ENCODE measurements at regions not wholly inside any gene's neighbourhood (a gene's known extent, or its start where the extent isn't known, plus 50 kb on each side); places are given as distances from the start of the nearest gene placed in this dataset.
"Not testable (repeated sequence)": the region's sequence is repeated elsewhere in the genome, so short reads cannot be mapped to it uniquely, and the experiment has no call there.

DNA sequence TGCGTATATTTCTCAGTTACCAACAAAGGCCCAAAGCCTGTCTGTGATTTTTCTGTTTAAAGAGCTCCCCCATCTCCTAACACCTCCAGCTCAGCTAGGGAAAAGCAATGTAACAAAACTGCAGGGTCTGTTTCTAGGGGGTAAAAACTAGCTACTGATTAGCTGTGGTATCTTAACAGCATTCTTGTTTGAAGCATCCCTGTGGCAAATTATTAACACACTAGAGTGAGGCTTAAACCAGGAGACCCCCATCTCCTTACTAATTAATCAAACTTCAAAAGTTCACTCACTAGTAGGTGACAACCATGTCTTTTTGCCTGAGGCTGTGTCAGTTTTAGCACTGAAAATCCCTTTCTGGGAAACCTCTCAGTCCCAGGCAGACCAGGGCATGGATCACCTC lies 186.2 kb upstream of the PARD3B start:
- DNase-seq (ENCODE audit: low spot score) = no peak

DNA sequence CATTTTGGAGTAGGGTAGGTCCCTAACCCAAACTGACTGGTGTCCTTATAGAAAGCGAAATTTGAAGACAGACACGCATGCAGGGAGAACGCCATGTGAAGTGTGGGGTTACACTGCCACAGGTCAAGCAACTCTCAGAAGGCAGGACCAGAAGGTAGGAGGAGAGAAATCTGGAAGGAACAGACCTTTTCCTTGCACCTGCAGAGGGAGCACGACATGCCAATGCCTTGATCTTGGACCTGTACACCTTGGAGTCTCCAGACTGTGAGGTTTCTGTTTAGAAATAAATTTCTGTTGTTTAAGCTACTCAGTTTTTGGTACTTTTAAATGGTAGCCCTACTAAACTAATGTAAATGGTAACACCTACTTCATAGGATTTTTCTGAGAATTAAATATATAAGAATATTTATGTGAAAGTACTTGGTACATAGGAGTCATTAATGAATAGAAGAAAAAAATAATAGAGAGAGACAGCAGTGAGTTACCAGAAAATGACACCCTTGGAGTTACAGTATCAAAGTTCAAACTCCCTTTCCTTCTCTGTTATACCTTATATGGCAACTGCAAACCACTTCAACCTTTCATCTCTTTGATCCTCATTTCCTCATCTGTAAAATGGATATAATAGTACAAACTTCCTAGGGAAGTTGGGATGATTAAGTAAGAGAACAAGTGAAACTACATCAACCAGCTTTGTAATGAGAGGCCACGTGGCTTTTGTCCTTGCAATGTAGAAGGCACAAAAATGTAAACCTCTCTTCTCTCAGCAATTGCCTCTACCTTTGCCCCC lies 184.9 kb upstream of the PARD3B start:
- no peak for DNase-seq (ENCODE audit: low spot score)

DNA sequence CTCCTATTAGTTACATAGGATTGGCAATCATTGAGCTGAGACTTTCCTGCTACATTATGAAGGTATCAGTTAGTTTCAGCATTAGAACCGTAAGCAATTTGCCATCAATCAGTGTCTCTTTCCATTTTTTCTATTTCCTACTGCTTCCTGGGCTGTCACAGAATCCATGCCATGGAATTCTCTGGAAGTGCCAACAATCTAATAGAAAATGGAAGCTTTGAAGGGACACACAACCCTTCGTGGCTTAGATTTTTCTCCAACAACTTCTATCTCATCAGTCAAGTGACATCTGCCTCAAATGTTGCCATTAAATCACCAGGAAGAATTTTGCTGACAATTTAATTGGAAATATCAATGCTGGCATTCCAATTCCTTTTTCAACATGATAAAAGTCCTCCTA lies 183.5 kb upstream of the PARD3B start:
- no peak for DNase-seq (ENCODE audit: low spot score)

DNA sequence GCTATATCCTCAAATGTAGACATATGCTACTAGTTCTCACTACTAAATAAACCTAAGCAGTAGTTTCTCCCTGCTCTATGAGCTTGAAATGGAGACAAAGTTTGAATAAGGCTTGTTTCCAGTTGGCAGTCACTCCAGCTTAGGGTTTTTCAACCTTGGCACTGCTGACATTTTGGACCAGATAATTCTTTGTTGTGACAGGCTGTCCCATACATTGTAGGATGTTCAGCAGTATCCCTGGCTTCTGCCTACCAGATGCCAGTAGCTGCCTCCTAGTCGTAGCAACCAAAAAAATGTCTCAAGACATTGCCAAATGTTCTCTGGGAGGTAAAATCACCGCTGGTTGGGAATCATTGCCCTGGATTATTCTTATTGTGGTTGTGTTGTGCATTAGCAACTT lies 182.7 kb upstream of the PARD3B start:
- no peak for DNase-seq (ENCODE audit: low spot score)

DNA sequence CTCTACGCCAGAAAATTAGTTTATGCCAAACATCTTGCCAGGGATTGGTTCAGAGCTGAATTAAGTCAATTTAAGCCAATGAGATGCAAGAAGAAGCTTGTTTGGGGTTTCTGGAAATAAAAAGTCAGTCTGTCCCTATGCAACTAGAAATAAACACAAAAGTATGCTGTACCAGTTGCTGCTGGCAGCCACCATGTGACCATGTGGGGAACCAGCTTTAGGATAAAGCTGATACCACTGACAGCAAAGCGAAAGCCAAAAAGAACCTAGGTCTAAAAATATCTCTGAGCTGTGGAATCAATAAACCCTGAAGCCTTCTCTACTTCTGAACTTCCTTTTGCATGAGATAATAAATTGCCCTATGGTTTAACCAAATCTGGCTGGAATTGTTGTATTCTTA lies 181.8 kb upstream of the PARD3B start:
- DNase-seq (ENCODE audit: low spot score) = no peak

DNA sequence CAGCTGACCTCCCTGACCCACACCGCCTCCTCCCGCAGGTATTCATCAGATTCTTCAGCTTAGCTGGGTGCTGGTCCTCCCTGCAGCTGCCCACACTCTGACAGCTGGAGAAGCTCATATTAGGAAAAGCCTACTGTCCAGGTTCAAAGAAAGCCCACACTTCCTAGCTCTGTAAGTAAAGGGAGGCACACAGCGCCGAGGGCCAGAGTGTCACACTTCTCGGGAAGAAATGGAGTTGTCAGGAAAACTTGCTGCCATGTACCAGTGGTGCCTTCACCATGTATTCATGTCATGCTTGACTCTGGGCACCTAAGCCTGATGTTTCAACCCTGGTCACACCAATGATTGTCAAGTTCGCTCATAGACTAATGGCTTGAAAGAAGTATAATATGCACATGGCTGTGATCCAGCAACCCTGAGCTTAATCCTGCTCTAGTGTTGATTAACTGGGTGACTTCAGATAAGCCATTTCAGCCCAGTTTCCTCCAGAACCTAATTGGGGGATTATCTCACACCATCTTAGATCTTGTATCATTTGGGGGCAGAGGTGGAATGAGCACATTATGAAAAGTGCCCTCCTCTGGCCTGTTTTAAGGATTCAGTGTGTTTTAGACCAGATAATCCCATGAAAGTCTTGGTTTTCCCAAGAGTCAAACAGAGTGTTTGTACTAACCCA lies 180.3 kb upstream of the PARD3B start:
- DNase-seq (ENCODE audit: low spot score) = no peak

DNA sequence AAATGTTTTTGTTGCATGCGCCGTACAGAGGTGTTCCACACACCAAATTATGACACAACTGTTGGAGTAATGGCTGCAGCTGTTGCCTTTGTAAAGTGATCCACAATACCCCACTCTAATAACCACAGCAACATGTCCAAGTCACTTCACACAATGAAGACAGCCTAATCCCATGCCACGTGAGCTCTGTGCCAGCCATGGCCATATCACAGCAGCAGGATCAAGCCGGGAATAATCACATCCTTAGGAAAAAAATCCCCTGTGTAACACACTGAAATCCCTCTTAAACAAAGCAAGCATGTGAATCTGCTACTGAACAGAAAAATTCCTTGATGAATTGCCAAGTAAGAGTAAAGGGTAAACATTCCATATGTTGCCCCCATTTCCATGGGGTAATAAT lies 179.5 kb upstream of the PARD3B start:
- no peak for DNase-seq (ENCODE audit: low spot score)

DNA sequence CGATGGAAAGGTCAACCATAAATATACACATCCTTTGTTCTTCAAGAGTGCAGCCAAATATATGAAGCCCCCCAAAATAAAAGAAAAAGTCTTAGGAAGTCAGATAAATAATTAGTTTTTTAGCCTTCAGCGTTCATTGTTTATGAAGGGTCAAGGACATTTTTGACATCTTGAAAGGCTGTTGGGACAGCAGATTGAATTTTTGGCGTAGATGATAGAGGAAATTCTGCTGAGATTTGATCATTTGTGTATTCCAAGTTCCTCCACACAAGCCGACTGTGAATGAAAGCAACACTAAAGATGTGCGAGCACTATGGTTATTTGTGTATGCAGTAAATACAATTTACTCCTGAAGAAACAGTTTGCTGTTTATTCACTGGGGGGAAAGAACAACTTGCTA lies 177.8 kb upstream of the PARD3B start:
- no peak for DNase-seq (ENCODE audit: low spot score)

DNA sequence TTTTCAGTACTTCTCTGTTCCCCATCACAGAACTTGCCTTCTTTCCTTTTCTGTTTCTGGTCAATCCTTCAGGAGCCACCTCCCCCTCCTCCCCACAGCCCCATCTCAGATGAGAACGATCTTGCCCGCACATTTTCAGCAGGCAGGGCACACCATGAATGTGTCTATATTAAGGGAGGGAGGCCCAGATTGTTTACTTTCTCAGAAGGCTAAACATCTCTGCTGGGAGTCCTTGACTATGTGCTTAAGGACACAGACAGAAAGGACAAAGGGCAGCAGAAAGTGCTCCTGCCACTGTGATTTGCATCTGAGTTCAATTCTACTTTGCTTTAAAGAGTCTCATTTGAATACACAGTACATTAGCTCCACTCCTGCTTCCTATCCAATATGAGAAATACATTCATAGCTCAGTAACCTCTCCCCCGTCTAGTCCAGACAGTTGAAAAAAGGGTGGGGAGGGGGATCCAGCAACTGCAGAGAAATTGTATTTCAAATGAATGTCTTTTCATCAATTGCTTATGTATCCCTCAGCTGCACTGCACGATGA lies 175.0 kb upstream of the PARD3B start:
- DNase-seq (ENCODE audit: low spot score) = no peak

DNA sequence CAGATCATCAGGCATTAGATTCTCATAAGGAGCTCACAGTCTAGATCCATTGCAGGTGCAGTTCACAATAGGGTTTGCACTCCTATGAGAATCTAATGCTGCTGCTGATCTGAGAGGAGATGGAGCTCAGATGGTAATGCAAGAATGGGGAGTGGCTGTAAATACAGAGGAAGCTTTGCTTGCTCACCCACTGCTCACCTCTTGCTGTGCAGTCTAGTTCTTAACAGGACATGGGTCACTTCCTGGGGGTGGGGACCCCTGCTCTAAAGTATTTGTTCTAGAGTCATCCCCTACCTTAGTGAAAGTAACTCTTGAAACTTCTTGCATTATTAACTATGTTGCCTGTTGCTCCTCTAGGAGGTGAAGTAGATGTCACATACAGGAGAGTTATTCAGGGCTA lies 171.3 kb upstream of the PARD3B start:
- no peak for DNase-seq (ENCODE audit: low spot score)

DNA sequence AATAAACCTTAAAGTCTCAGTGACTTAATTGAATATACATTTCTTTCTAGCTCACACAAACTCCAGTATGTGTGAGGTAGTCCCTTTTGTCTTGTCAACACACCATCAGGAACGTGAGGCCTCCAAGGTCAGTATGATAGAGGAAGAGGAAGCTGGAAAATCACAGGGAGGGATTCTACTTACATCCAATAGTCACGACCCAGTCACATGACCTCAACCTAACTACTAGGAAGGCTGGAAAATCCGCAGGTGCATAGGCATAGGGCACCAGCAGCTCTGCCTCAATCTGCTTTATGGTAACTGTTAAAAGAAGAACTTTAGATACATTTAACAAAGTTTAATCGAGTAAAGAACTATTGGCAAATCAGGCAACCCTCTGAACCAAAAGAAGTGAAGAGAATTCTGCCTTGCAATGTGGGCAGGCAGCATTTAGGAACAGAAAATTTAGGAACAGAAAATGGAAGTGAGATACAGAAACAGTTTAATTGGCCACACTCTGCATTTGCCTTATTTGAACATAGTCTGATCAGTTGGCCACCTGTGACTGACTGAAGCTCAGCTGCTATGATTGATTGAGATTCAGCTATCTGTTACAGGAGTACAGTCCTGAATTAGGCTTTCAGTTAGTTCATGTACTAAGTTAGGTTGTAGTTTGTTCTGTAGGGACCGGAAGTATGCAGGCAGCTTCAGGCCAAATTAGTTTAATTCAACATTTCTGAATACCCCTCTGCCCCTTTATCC lies 165.0 kb upstream of the PARD3B start:
- DNase-seq (ENCODE audit: low spot score) = no peak

DNA sequence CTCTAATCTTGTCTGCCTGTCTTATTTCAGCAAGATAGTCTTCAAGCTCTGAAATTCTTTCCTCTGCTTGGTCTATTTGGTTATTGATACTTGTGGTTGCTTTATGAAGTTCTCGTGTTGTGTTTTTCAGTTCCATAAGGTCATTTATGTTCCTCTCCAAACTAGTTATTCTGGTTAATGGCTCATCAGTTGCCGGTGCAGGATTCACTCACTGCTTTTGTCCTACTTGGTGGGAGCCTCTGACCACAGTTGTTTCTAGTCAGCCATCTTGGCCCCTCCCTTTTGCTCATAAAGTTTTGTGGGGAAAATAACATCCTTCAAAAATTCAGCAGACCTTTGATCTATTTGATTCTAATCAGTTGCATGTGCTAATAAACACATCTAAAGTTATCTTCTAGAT lies 158.6 kb upstream of the PARD3B start:
- no peak for DNase-seq (ENCODE audit: low spot score)

DNA sequence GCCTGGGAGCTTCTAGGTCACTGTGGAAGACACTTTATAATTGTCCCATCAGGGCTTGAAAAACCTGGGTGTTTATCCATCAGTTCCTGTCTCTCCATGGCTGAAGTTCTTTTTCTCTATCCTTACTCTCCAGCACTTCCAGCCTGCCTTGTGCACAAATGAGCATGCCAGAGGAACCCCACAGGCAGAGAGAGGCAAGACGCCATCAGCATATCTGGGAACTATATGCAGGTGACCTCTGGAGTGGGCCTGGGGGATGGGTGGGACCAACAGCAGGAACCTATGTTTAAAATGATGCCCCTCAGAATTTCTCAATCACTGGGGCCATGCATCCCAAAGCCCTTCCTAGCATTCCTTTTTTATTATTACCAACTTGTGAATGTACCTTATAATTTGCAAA lies 156.2 kb upstream of the PARD3B start:
- DNase-seq (ENCODE audit: low spot score) = no peak

DNA sequence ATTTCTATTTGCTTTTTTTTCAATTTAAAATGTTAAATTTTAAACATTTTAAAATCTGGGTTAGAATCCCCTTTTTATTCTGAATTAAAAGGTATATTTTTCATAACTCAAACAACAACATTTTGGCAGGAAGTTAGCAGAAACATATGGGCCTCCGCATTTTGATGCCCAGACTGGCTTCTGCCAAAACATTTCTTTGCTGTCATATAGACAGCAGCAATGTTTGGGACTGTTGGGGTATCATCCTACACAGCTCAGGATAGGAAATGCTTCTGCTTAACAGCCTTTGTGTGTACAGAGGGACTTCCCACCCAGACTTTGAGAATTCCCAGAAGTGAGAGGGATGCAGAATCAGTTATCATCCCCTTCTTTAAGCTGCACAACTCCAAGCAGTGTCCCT lies 155.4 kb upstream of the PARD3B start:
- DNase-seq (ENCODE audit: low spot score) = no peak

DNA sequence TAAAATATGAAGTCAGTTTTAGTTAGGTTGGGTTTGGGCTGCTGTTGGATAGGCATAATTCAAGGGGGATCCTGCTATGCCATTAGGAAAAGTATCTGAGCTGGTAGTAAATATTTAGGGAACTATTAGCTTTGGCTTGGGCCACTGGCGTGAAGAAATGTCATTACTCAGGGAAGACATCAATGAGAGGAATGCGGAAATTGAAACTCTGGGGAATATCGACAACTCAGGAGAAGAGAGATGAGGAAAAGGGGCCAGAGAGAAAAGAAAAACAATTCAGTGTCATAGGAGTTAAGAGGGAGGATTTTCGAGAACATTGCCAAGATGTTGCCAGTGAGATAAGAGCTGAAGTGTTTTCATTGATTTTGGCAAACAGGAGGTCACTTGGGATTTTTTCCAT lies 149.7 kb upstream of the PARD3B start:
- DNase-seq (ENCODE audit: low spot score) = no peak

DNA sequence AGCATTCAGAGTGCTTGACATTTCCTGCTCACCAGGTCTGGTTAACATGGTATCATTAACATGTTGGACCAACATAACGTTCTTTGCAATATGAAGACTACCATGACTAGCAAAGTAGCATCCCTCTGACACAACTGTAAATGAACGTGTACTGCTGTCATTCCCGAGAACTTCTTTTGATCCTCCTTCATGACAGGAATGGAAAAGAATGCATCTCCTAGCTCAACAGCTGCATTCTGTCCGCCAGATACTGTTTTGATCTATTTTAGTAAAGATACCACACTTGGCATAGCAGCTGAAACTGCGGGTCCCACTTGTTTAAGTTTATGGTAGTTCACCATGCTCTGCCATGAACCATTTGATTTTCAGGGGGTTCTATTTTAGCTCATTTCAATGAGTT lies 144.2 kb upstream of the PARD3B start:
- no peak for DNase-seq (ENCODE audit: low spot score)

DNA sequence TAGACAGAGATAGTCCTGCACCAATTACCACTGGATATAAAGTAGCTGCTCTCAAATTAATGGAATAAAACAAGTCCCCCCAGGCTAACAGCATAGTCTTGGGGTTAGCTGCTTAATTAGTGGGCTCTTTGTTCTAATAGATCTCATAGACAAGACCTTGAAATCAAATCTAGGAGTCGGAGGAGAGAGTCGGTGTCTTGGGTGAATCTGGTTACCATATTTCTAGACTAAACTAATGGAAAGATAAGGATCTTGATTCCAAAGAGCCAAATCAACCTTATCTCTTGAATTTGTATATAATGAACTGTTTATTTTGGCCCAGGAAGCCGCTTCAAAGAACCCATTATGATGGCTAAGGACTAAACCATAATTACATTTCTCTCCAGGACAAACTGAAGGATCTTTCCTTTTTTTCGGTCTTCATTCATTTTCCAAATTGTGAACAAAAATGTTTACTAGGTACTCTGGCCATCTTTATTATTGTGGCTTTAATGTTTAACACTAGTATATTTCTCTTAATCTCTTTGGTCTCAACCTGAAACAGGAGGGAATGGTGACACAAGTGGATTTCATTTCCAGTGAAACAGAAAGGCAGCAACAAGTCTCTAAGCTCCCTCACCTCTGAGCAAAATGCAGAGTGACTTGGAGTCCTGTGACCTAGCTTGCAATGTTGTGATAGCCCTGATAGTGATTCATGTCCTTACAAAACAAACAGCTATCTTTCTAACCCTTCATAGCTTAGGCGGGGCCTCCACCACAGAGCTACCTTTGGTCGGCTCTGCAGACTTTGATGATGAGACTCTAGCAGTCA lies 137.9 kb upstream of the PARD3B start:
- no peak for DNase-seq (ENCODE audit: low spot score)

DNA sequence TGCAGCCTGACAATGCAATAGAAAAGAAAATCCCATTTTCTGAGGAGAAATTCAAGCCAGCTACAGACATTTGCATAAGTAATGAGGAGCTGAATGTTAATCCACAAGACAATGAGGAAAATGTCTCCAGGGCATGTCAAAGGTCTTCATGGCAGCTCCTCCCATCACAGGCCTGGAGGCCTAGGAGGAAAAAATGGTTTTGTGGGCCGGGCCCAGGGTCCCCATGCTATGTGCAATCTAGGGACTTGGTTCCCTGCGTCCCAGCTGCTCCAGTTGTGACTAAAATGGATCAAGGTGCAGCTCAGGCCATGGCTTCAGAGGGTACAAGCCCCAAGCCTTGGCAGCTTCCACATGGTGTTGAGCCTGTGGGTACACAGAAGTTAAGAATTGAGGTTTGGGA lies 132.5 kb upstream of the PARD3B start:
- DNase-seq (ENCODE audit: low spot score) = not testable (repeated sequence)

DNA sequence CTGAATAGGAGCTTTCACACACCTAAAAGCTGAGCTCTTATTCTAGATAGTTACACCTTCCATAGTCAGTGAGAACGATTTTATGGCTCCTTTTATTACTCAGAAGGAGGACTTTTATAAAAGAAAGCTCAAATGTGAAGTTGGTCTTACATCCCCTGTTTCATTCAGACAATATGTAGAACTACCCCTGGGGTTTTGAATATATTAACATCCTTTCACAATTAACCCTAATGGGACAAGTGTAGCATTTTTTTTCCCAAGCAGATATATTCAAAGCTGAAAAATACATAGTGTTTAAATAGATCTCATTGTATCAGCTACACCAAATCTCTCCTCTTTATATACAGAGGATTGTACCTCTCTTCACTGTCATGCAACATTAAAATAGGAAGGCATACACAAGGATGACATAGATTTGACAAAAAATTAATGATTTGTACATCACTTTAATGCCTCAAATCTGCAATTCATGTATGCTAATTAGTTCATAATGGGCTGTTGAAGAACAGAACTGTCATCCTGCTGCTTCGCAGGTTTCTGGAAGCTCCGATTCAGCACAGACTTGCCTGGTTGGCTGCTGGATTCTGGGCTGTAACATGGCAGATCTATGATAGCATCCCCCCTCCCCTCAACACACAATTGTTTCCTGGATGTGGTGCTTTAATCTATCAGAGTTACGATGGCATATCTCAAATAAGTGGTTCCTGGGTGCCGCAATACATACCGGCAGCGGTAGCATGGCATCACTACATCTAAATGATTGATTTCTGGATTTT lies 129.7 kb upstream of the PARD3B start:
- no peak for DNase-seq (ENCODE audit: low spot score)

DNA sequence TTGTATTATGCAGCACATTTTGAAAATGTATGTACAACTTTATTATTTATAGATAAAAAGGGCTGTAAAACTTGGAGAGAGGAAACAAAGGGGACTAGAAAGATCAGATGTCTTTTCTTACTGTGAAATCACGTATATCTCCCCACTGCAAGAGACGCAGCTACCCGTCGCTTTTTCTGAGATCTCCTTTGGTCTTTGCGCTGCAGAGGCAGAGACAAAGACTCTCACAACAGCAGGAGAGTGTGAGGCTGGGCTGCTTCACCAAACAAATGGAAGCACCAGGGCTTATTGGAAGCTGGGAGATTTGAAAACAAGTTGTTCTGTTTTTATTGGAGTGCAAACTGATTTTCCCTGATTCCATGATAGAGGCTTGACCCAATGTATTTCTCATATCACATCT lies 129.0 kb upstream of the PARD3B start:
- no peak for DNase-seq (ENCODE audit: low spot score)

DNA sequence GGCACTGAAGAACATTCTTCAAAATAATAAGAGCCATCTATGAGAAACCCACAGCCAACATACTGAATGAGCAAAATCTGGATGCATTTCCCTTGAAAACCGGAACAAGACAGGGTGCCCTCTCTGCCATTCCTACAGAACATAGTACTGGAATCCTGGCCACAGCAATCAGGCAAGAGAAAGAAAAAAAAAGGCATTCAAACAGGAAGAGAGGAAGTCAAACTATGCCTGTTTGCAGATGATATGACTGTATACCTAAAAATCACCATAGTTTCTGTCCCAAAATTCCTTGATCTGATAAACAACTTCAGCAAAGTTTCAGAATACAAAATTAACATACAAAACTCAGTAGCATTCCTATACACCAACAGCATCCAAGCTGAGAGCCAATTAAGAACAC lies 119.5 kb upstream of the PARD3B start:
- no peak for DNase-seq (ENCODE audit: low spot score)
